ENCODE measurements at regions not wholly inside any gene's neighbourhood (a gene's known extent, or its start where the extent isn't known, plus 50 kb on each side); places are given as distances from the start of the nearest gene placed in this dataset.
"Not testable (repeated sequence)": the region's sequence is repeated elsewhere in the genome, so short reads cannot be mapped to it uniquely, and the experiment has no call there.

DNA sequence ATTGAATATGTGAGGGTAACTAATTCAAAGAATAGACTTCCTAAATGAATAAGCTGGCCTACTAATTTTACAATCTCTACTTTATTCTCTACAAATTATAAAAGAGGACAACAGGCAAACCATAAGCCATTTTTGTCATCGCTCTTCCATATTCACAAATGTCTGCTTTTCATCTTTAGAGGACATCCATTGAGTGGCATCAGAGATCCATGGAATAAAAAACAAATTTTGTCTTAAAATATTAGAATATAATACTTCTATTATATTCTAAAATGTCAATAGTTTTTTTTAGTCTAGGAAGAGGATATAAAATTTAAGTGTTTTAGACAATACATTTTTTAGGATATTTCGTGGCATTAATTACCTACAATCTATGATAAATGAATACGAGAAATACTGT is 300.9 kb upstream of the TACR3 start:
- intact Hi-C loops (cut with DNase I): no loop called here
- DNase-seq (ENCODE audit: low spot score): no peak

DNA sequence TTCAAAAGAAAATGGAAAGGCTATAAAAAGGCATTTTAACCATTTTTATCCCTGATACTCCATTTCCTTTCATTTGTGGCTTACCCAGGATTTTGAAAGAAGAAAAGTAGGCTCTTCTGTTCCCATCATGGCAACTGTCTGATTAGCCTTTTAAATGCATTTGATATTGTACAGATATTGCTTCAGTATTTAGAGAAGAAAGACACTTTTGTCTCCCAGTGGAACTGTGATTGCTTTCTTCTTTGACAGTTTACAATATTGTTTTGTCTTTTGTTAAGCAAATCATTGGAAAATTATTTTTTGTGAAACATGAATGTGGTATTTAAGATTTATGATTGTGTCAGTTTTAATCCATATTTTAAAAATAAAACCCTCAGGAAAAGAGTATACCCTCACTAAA is 297.4 kb upstream of the TACR3 start:
- no peak for DNase-seq (ENCODE audit: low spot score)
- intact Hi-C loops (cut with DNase I): no loop called here

DNA sequence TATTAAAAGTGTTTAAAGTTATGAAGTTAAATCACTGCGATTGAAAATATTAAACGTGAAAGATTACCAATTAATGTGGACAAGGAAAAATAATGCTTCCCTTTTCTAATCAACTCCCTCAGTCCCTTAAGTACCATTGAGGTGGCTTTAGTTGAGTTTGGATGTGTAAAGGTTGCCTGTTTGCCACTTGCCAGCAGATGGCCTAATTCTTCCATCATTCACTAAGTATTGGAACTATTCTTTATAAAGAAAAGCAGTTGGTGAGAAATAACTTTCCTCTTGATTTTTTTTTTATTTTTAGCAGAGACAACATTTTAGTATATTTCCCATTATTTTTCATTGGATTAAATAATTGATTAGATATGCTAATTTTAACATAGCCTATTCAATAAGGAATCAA is 295.9 kb upstream of the TACR3 start:
- no peak for DNase-seq (ENCODE audit: low spot score)
- intact Hi-C loops (cut with DNase I): no loop called here

DNA sequence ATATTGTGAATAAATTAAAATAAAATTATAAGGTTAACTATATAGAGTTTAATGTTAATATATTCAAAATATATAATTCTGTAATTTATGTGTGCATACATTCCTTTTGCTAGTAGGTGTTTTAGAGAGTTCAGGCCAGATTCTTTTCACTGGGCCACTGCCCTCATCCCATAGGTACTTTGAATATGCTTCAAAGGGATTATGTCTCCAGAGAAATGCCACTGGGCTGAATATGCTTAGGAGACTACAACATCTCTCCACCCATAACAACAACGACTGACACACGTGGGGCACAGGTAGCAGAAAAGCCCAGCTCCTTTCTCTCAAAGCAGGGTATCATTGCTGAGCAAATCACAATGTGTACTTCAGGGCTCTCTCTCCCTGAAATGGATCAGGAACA is 290.9 kb upstream of the TACR3 start:
- no peak for DNase-seq (ENCODE audit: low spot score)
- intact Hi-C loops (cut with DNase I): no loop called here

DNA sequence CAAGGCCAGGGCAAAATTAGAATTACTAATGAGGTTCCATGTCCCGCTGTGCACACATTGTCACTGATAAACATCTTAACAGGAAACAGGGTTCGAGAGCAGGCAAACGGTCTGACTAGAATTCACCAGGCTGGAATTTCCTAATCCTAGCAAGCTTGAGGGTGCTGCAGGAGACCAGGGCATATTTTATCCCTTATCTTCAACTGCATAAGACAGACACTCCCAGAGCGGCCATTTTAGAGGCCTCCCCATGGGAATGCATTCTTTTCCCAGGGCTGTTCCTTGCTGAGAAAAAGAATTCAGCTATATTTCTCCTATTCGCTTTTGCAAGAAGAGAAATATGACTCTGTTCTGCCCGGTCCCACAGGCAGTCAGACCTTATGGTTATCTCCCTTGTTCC is 282.5 kb upstream of the TACR3 start:
- intact Hi-C loops (cut with DNase I); DNase-seq (ENCODE audit: low spot score): not testable (repeated sequence)

DNA sequence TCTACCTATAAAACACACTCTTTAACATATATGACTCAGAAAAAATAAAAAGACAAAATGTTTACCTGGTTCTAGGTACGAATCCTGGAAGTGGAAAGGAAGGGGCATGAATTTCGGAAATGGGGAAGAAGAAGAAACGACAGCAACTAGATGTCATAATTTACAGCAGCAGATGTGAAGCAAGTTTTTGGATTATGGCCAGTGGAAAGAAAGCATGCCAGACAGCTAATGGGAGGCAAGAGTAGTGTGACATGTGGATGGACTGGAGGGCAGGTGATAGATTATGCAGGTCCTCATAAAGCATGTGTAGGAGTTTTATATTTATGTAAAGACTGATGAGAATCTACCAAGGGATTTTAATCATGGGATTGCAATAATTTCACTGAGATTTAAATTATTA is 279.0 kb upstream of the TACR3 start:
- intact Hi-C loops (cut with DNase I): no loop called here
- DNase-seq (ENCODE audit: low spot score): no peak

DNA sequence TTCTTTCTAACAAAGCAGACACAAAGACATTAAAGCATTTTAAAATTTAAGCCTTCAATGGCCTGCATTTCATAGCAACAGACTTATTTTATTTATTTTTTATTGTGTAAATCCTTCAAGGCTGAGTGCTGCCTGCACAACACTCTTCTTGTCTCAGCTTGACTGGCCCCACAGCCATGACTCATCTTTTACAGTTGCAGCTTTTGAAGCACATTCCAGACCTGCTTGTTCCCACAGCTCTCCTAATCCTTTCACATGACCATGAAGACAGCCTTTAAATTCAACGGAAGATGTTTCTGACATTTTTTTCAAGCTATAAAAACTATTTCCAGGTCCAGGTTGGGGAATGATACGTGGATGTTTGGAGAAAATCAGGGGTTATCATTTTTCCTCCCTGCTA is 276.9 kb upstream of the TACR3 start:
- intact Hi-C loops (cut with DNase I): no loop called here
- DNase-seq (ENCODE audit: low spot score): no peak

DNA sequence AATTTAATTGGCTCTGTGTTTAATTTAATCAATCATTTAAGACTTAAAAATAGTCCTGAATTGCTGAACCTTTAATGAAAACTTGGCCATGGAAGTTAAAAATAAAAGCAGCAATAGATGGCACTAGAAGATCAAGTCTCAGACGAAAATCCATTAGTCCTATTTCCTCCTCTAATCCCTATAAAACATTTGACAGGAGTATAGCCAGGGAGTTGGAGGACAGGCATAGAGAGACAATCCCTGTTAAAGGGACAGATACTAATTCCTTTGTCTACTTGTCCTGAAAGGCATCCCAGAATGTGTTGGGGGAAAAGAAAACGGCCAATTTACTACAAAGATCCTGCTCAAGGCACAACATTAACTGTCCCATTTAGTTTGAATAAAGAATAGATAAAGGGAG is 276.3 kb upstream of the TACR3 start:
- intact Hi-C loops (cut with DNase I): no loop called here
- DNase-seq (ENCODE audit: low spot score): no peak

DNA sequence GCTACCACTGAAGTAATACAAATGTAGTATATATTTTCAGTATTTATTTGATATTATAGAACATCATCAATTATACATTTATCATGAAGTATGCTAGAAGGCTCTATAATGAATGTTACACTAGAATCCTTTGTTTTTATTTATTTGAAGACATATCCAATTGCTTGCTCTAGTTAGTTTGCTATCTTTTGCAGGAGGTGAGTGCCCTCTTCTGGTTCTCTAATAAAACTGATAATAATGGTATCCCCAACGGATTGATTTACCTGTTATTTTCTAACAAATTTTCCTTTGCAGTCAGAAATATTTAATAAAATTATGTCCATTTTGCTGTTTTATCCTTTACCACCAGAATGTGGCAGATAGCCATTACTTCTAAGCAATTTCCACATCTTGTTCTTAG is 274.3 kb upstream of the TACR3 start:
- DNase-seq (ENCODE audit: low spot score): no peak
- intact Hi-C loops (cut with DNase I): no loop called here

DNA sequence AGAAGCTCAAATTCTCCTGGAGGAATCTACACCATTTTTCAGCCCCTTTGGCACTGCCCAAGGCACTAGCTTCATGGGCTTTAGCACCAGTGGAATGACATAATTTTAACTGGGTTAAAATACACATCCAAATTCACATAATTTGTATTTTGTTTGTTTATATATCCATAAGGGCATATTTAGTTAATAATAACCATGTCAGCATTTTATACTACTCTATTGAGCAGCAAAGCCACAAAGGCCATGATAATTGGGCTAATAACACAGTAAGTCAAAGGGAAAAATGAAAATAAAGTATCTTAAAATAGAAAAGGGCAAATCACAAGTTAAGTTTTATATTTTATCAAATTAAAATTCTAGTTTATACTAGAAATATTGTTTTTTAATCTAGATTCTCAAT is 262.7 kb upstream of the TACR3 start:
- no peak for DNase-seq (ENCODE audit: low spot score)
- intact Hi-C loops (cut with DNase I): no loop called here

DNA sequence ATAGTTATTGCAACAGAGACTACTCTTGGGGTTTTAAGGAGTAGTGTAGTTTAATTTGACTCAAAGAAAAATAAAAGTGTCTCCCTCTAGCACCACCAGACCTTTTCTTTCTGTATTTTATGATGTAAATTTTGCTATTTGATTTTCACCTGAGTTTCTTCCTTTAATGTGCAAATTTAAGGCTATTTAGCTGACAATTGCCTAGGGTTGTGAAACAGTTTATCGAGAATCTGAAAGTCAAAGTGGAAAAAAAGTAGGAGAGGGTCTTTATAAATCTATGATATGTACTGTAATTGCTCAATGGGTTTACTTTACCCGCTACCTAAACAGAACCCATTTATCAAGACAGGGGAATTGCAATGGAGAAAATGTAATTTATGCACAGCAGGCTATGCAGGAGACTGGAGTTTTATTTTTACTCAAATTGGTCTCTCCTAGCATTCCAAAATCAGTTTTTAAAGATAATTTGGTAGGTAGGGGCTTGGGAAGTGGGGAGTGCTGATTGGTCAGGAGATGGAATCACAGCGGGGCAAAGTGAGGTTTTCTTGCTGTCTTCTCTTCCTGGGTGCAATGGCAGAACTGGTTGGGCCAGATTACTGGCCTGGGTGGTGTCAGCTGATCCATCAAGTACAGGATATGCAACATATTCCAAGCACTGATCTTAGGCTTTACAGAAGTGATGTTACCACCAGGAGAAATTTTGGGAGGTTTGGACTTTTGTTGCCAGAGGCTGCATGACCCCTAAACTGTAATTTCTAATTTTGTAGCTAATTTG is 228.6 kb upstream of the TACR3 start:
- DNase-seq (ENCODE audit: low spot score): no peak
- intact Hi-C loops (cut with DNase I): no loop called here

DNA sequence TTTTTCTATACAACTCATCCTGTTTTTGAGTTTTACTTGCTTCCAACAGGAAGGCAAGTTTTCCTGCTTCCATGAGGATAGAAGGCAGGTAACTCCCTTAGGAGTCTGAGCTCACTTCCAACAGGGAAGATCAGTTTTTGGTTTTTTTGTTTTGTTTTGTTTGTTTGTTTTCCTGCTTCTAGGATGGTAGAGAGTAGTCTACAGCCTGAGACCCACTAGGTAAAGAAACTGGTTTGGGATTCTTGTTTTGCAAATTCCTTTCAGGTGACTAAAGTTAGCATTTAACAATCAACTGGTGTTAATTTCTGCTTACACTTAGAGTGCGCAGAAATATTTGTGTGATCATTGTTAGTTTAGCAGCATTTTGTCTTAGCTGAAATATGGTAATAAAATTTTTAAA is 227.8 kb upstream of the TACR3 start:
- intact Hi-C loops (cut with DNase I): no loop called here
- DNase-seq (ENCODE audit: low spot score): no peak

DNA sequence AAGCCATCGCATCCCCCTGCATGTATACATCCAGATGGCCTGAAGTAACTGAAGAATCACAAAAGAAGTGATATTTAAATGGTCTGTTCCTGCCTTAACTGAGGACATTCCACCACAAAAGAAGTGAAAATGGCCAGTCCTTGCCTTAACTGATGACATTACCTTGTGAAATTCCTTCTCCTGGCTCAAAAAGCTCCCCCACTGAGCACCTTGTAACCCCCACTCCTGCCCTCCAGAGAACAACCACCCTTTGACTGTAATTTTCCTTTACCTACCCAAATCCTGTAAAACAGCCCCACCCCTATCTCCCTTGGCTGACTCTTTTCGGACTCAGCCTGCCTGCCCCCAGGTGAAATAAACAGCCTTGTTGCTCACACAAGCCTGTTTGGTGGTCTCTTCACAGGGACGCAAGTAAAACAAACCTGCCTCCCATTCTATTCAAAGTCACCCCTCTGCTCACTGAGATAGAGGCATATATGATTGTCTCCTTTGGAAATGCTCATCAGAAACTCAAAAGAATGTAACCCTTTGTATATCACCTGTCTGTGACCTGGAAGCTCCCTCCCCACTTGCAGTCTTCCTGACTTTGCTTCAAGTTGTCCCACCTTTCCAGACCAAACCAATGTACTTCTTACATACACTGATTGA is 227.0 kb upstream of the TACR3 start:
- intact Hi-C loops (cut with DNase I); DNase-seq (ENCODE audit: low spot score): not testable (repeated sequence)

DNA sequence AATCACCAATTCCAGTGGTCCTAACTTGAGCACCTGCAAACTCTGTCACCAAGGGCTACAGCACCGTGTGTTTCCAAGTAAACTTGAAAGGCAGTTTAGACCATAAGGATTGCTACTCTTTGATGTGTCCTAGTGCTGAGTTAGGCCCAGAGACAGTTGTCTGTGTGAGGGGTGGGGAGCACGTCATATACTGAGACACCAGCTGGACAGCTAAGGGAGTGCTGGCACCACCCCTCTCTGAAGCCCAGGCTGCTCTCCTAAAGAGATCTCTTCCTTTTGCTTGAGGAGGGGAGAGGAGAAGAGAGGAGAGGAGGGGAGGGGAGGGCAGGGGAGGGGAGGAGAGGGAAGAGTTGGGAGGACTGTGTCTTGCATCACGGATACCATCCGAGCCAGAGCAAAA is 218.7 kb upstream of the TACR3 start:
- no peak for DNase-seq (ENCODE audit: low spot score)
- intact Hi-C loops (cut with DNase I): no loop called here

DNA sequence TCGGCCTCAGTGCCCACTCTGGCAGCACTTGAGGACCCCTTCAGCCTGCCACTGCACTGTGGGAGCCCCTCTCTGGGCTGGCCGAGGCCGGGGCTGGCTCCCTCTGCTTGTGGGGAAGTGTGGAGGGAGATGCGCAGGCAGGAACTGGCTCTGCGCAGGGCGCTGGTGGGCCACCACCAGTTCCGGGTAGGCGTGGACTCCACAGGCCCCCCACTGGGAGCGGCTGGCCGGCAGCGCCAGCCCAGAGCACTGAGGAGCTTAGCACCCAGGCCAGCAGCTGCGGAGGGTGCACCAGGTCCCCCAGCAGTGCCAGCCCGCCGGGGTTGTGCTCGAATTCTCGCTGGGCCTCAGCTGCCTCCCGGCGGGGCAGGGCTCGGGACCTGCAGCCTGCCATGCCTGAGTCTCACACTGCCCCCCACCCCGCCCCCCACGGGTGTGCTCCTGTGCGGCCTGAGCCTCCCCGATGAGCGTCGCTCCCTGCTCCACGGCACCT is 216.9 kb upstream of the TACR3 start:
- intact Hi-C loops (cut with DNase I): no loop called here

DNA sequence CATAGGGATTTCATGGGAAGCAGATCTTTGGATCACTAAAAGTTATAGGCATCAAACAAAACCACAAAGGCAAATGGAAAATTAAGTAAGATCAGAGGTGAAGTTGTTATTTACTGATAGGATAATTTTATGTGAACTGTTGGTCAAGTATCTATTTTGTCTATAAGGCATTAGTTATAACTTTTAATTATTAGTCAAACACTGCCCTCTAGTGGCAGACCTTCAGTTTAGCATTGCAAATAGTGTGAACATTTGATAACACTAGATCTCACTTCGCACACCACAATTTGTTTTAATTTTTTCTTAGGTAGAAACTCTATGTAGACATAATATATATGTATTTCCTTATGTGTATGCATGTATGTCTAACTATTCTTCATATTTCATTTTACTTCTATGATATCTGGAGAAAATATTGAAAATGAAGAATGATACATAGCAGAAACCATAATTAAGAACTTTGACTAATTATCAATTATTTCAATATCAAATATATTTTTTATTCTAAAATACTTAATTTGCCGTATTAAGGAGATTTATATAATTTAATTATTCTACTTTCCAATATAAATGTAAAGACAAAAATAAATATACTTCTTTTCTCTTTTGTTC is 214.5 kb upstream of the TACR3 start:
- no peak for DNase-seq (ENCODE audit: low spot score)
- intact Hi-C loops (cut with DNase I): no loop called here

More for the DNA sequence above, 216.9 kb upstream of the TACR3 start:
- DNase-seq (ENCODE audit: low spot score): no peak

DNA sequence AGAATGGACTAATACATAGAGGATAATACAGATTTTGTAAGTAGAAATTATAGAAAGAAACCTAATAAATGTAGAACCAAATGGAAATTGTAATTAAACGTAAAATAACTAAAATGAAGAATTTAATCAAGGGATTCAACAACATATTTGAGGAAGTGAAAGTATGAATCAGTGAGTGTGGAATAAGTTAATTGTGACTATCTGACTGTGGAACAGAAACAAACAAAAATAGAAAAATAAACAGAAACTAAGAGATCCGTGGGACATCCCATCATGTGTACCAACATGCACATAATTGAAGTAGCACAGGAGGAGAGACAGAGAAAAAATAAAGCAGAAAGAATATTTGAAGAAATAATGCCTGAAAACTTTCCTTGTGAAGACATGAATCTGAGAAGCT is 208.6 kb upstream of the TACR3 start:
- intact Hi-C loops (cut with DNase I): no loop called here
- no peak for DNase-seq (ENCODE audit: low spot score)

DNA sequence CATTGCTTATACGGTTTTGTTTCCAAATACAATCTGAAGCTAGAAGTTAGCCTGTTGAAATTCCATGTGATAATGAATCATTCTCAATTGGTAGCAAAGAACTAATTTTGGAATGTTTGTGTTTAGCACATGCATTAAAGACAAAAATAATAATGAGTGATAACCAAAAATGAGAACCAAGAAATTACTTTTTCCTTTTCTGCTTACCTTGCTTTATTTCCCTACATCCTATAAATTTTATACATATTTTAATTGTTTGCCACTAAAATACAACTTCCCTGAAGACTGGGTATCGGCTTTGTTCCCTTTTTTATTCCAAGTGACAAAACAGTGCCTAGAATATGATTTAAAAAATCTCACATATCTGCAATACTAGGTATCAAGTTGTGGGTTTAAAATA is 203.8 kb upstream of the TACR3 start:
- intact Hi-C loops (cut with DNase I): no loop called here
- DNase-seq (ENCODE audit: low spot score): no peak

DNA sequence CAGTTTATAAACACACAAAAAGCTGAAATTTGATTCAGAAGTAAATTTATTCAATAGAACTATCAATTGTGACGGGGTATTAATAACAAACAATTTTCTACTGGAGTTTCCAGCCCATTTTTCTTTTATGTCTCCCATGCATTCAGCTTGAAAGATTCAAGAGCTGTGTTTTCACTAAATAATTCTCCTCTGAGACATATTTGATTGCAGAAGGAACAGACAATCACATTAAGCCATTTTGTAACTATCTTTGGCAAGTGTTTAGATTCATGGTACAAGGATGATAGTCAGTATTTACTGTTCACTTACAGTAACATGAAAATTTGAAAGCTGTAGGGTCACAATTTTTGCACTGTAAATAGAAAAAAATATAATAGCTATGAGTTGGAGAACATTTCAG is 198.4 kb upstream of the TACR3 start:
- intact Hi-C loops (cut with DNase I): no loop called here
- no peak for DNase-seq (ENCODE audit: low spot score)

DNA sequence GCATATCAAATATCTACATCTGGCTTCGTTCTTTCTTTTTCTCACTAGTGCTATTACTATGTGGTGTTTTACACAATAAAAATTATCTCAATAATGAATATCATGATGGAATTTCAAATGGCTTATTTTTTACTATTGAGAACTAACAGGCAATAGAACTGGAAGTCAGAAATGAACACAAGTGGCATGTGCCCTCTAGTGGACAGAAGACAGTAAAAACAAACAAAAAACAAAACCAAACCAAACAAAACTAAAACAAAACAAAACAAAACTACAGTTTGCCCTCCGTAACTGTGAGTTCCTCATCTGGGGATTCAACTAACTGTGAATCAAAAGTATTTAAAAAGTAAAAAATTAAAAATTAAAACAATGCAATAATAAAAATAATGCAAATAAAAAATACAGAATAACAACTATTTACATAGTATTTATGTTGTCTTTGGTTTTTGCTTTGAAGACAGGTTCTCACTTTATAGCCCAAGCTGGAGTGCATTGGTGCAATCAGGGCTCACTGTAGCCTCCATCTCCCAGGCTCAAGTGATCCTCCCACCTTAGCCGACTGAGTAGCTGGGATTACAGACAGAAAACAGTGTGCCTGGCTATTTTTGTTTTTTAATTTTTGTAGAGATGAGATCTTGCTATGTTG is 195.6 kb upstream of the TACR3 start:
- intact Hi-C loops (cut with DNase I): no loop called here
- no peak for DNase-seq (ENCODE audit: low spot score)

DNA sequence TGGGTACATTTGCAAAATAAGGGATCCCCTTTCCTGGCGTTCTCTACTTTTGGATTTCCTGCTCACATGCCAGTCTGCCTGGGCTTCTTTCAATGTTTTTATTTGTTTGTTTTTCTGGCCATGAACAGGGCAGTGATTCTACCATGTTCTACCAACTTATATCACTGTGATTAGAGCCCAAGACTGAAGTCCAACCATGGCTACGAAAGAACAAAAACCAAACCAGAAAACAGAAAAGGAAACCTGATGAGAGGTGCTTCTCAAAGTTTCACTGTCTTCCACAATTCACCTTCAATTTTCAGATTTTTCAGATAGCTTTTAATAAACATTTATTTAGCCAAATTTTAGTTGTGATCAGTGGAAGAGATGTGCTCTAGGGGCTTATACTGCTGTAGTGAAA is 187.6 kb upstream of the TACR3 start:
- DNase-seq (ENCODE audit: low spot score): no peak
- intact Hi-C loops (cut with DNase I): no loop called here
